Esophagus muscularis mucosa (tissue), 4 donors: ENCODE measurements at regions not wholly inside any gene's neighbourhood (a gene's known extent, or its start where the extent isn't known, plus 50 kb on each side); places are given as distances from the start of the nearest gene placed in this dataset.
A peak's percentile ranks its signal among the peaks of the same experiment; 100 is the strongest.

Source experiments
- DNase-seq: peaks from one replicate; pipeline ENCODE4 v3.0.0-alpha.2; 2017; ENCODE audit errors: extremely low spot score
- H3K27ac ChIP-seq, 4 donors: fragments of 200-600 bp; sonication (generic); replicated peaks in 1 of 4; 1 replicate in 3 of 4; 2 replicates in 1 of 4; pipeline ENCODE4 v1.5.1; 2016 to 2019; ENCODE audit warnings: mild to moderate bottlenecking in 1 of 4
- H3K27me3 ChIP-seq, 4 donors: fragments of 200-600 bp; sonication (generic); one replicate each; pipeline versions ENCODE4 v1.5.1 to v1.6.0; 2016 to 2019
- H3K36me3 ChIP-seq, 4 donors: fragments of 200-600 bp; sonication (generic); one replicate each; pipeline ENCODE4 v1.5.1; 2016 to 2019
- H3K4me1 ChIP-seq, 4 donors: fragments of 200-600 bp; sonication (generic); one replicate each; pipeline ENCODE4 v1.5.1; 2016 to 2019
- H3K4me3 ChIP-seq, 4 donors: fragments of 200-600 bp; sonication (generic); 1 replicate in 2 of 4; 2 replicates in 2 of 4; pipeline ENCODE4 v1.5.1; 2016 to 2019; ENCODE audit warnings: mild to moderate bottlenecking in 4 of 4, moderate library complexity in 1 of 4
- H3K9me3 ChIP-seq, 4 donors: fragments of 200-600 bp; sonication (generic); 1 replicate in 3 of 4; 2 replicates in 1 of 4; pipeline ENCODE4 v1.5.1; 2016 to 2019
- EP300 ChIP-seq: sonication (generic); formaldehyde crosslinking; IDR thresholded peaks from one replicate; pipeline ENCODE4 v1.6.1; 2017; ENCODE audit warnings: antibody characterized with exemption
- POLR2A ChIP-seq: fragments of 450-650 bp; IDR thresholded peaks from one replicate; pipeline ENCODE4 v1.6.1; 2017; ENCODE audit warnings: antibody characterized with exemption, moderate library complexity, mild to moderate bottlenecking, low read depth
- POLR2AphosphoS5 ChIP-seq, 2 donors: sonication (generic); formaldehyde crosslinking; IDR thresholded peaks; one replicate each; pipeline ENCODE4 v1.6.1; 2017; ENCODE audit warnings: antibody characterized with exemption in 2 of 2
- WGBS: methylation state at CpG from one replicate; pipeline ENCODE4 v1.1.5; 2018; 5-methylcytosine and 5-hydroxymethylcytosine counted together
- intact Hi-C: fragments of 100-400 bp; cut with DNase I; formaldehyde crosslinking; loops from one replicate; pipeline ENCODE4 v1.15.1; 2023
- TF ChIP-seq, protein P1 (sequence below), 3 experiments: fragments of 200-600 bp in 2 of 3; fragments of 450-650 bp in 1 of 3; sonication (generic) in 2 of 3; IDR thresholded peaks; one replicate each; pipeline ENCODE4 v1.5.1; 2017 to 2019; ENCODE audit warnings: antibody characterized with exemption in 3 of 3, mild to moderate bottlenecking in 2 of 3, moderate library complexity in 1 of 3

DNA sequence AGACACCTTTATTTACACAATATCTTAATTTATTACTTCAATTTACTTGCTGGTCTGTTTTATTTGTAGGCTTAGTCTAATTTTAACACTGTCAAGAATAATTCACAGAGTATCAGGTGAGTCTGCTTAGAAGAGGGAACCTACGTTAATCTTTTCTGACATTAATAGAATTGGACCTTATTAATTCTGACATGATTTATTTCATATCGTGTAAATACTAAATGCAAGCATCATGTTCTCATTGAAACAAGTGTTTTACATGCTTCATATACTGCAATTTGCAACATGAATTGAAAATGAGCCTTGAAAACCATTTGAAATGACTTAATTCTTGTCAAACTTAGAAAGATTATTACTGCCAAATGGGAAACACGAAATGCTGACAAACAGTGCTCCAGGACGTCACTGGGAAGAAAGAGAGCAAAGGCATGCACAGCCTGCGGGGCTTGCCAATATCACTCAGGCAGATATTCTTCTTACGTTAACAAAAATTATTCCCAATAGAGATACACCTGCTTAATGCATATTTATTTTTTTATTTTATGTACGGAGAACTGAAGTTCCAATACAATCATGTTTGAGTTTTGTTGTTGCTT is 282.0 kb upstream of the AKR1E2 start:
- H3K9me3 ChIP-seq, result peaks cover 0 to 9% (median 0%) of the 10 kb centered on the region in 4 donors
- H3K4me3 ChIP-seq, result peak overlapping the region in 1 of 4 donors; percentile 4
- WGBS, result 44% methylated on average over 7 of the region's 7 CpGs
- H3K4me1 ChIP-seq, result peaks cover 0 to 15% (median 2%) of the 10 kb centered on the region in 4 donors
- H3K36me3 ChIP-seq, result no peaks in the 10 kb centered on the region
- no peak for DNase-seq
- H3K27ac ChIP-seq, result no peak overlapping the region
- intact Hi-C loops, result no loop called here
- H3K27me3 ChIP-seq, result no peaks in the 10 kb centered on the region
- TF ChIP-seq POLR2AphosphoS5 (IDR thresholded peaks at IDR 0.05) (no peak), POLR2A (no peak), EP300 (no peak)
- TF ChIP-seq, protein P1, sequence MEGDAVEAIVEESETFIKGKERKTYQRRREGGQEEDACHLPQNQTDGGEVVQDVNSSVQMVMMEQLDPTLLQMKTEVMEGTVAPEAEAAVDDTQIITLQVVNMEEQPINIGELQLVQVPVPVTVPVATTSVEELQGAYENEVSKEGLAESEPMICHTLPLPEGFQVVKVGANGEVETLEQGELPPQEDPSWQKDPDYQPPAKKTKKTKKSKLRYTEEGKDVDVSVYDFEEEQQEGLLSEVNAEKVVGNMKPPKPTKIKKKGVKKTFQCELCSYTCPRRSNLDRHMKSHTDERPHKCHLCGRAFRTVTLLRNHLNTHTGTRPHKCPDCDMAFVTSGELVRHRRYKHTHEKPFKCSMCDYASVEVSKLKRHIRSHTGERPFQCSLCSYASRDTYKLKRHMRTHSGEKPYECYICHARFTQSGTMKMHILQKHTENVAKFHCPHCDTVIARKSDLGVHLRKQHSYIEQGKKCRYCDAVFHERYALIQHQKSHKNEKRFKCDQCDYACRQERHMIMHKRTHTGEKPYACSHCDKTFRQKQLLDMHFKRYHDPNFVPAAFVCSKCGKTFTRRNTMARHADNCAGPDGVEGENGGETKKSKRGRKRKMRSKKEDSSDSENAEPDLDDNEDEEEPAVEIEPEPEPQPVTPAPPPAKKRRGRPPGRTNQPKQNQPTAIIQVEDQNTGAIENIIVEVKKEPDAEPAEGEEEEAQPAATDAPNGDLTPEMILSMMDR (IDR thresholded peaks at IDR 0.05), result no peak

DNA sequence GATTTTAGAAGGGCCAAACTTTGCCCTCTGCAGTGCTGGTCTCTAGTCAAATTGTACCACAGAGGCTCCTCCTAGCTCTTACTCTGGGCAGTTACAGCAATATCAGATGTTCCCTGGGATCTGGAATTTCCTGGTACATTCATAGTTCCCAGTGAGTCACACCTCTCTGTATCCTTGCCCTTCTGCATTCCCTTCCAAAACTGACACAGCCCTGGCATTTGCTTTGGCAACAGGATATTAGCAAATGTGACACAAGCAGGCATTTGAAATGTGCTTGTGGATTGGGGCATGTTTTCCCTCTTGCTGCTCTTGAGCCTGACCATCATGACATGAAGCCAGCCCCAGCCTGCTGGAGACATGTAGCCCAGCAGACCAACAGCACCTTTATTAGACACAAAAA is 284.7 kb upstream of the AKR1E2 start:
- Histone ChIP-seq H3K4me1 (peaks cover 0 to 15% (median 2%) of the 10 kb centered on the region in 4 donors), H3K27ac (no peak overlapping the region), H3K27me3 (no peaks in the 10 kb centered on the region), H3K36me3 (no peaks in the 10 kb centered on the region), H3K9me3 (peaks cover 0 to 18% (median 0%) of the 10 kb centered on the region in 4 donors), H3K4me3 (no peak overlapping the region)
- intact Hi-C loops, result no loop called here
- peak in 1 of 2 donors; percentile 65 for TF ChIP-seq POLR2AphosphoS5 (IDR thresholded peaks at IDR 0.05)
- TF ChIP-seq POLR2A, result no peak
- no peak for TF ChIP-seq EP300
- DNase-seq, result no peak

DNA sequence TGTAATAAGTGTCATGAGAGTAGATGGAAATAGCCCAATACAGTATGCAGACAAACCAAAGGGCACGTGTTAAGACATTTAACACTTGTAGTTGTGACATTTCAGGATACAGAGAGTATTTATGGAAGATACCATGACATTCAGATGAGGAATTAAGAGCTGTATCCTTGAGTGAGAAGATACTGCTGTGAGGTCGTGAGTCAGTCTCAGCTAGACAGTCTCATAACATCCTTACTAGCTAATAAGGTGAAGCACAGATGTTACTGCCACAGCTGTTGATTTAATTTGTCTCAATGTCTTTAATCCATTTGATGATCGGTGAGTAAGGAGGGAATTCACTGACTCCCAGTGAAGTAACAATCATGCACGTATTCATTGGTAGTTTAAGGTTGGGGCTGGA is 288.0 kb upstream of the AKR1E2 start:
- WGBS, result 82% methylated on average over 4 of the region's 4 CpGs
- TF ChIP-seq, protein P1 (IDR thresholded peaks at IDR 0.05), result no peak
- TF ChIP-seq EP300, result no peak
- TF ChIP-seq POLR2AphosphoS5 (IDR thresholded peaks at IDR 0.05), result no peak
- no peak for TF ChIP-seq POLR2A
- Histone ChIP-seq H3K27me3 (no peaks in the 10 kb centered on the region), H3K27ac (no peak overlapping the region), H3K4me1 (peaks cover 0 to 4% (median 0%) of the 10 kb centered on the region in 4 donors), H3K36me3 (no peaks in the 10 kb centered on the region), H3K4me3 (no peak overlapping the region), H3K9me3 (peaks cover 0 to 18% (median 0%) of the 10 kb centered on the region in 4 donors)
- no peak for DNase-seq
- intact Hi-C loops, result no loop called here

DNA sequence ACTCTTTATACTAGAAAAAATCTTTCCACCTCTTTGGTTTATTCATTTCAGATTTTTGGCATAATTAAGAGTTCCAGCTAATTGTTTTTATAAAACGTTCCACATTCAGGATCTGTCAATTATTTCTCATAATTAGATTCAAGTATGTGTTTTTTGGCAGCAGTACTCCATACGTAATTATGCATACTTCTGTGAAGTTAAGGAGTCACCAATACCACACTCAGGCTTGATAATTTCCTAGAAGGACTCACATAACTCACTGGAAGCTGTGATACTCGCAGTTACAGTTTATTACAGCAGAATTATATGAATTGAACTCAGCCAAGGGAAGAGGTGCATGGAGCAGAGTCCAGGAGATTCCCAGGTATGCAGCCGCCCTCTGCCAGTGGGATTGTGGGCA is 290.5 kb upstream of the AKR1E2 start:
- Histone ChIP-seq H3K27ac (no peak overlapping the region), H3K36me3 (no peaks in the 10 kb centered on the region), H3K27me3 (no peaks in the 10 kb centered on the region), H3K4me3 (no peak overlapping the region), H3K4me1 (no peaks in the 10 kb centered on the region), H3K9me3 (peaks cover 0 to 12% (median 0%) of the 10 kb centered on the region in 4 donors)
- no peak for DNase-seq
- intact Hi-C loops, result no loop called here
- WGBS, result 85% methylated on average over 4 of the region's 4 CpGs
- TF ChIP-seq EP300 (no peak), POLR2A (no peak), POLR2AphosphoS5 (IDR thresholded peaks at IDR 0.05) (no peak)
- TF ChIP-seq, protein P1 (IDR thresholded peaks at IDR 0.05), result no peak

DNA sequence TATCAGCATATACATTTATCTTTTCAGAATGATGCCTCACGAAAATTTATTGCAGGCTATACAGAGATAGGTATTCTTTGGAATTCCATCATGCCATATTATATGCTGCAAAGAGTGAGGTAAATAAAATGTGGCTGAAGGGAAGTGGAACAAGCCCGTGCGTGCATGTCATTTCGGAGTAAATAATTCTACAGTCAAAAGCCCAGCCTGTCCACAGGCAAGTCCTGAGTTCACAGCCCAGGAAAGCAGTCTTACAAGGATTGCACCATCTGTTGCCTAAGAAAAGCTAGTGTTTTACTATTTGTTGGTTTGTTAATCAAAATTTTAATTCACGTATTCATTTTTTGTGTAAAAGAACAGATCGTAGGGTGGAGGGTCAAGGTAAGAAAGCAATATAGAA is 292.4 kb upstream of the AKR1E2 start:
- Histone ChIP-seq H3K4me3 (no peak overlapping the region), H3K27ac (no peak overlapping the region), H3K4me1 (no peaks in the 10 kb centered on the region), H3K27me3 (no peaks in the 10 kb centered on the region), H3K36me3 (no peaks in the 10 kb centered on the region), H3K9me3 (peaks cover 0 to 9% (median 0%) of the 10 kb centered on the region in 4 donors)
- intact Hi-C loops, result no loop called here
- 96% methylated on average over 6 of the region's 6 CpGs for WGBS
- no peak for DNase-seq
- TF ChIP-seq POLR2A (no peak), POLR2AphosphoS5 (IDR thresholded peaks at IDR 0.05) (no peak), EP300 (no peak)
- TF ChIP-seq, protein P1 (IDR thresholded peaks at IDR 0.05), result no peak
